H9 (cell line): ENCODE measurements at regions not wholly inside any gene's neighbourhood (a gene's known extent, or its start where the extent isn't known, plus 50 kb on each side); places are given as distances from the start of the nearest gene placed in this dataset.

Experiments
- DNase-seq: peaks from one replicate; pipeline ENCODE4 v3.0.0-alpha.2; 2017
- H2AFZ ChIP-seq: one replicate; pipeline ENCODE4 v1.6.1; 2013; ENCODE audit warnings: mild to moderate bottlenecking, low read length, control low read depth, moderate library complexity
- H2AK5ac ChIP-seq: 2 replicates; pipeline ENCODE4 v1.6.1; 2013; ENCODE audit warnings: low read length, control low read depth, mixed read lengths; ENCODE audit not compliant: insufficient read length
- H2BK120ac ChIP-seq: one replicate; pipeline ENCODE4 v1.6.1; 2013; ENCODE audit warnings: low read depth, mild to moderate bottlenecking, low read length, control low read depth, inconsistent platforms; ENCODE audit not compliant: poor library complexity, severe bottlenecking
- H2BK12ac ChIP-seq: 2 replicates; pipeline ENCODE4 v1.6.1; 2013; ENCODE audit warnings: low read length, control low read depth, mixed read lengths, low read depth; ENCODE audit not compliant: insufficient read length
- H2BK15ac ChIP-seq: 2 replicates; pipeline ENCODE4 v1.6.1; 2013; ENCODE audit warnings: low read depth, low read length, control low read depth
- H2BK20ac ChIP-seq: one replicate; pipeline ENCODE4 v1.6.1; 2013; ENCODE audit warnings: low read depth, mild to moderate bottlenecking, low read length, control low read depth, inconsistent platforms; ENCODE audit not compliant: poor library complexity, severe bottlenecking
- H2BK5ac ChIP-seq: 2 replicates; pipeline ENCODE4 v1.6.1; 2013; ENCODE audit warnings: low read length, control low read depth, mixed read lengths; ENCODE audit not compliant: insufficient read length
- H3K14ac ChIP-seq: 2 replicates; pipeline ENCODE4 v1.6.1; 2013; ENCODE audit warnings: low read length, control low read depth; ENCODE audit not compliant: insufficient read depth
- H3K18ac ChIP-seq: 2 replicates; pipeline ENCODE4 v1.6.1; 2013; ENCODE audit warnings: low read depth, mild to moderate bottlenecking, mixed read lengths, low read length, control low read depth; ENCODE audit not compliant: insufficient read length
- H3K23ac ChIP-seq: 2 replicates; pipeline ENCODE4 v1.6.1; 2013; ENCODE audit warnings: low read length, control low read depth, mixed read lengths, low read depth; ENCODE audit not compliant: insufficient read length
- H3K23me2 ChIP-seq: 2 replicates; pipeline ENCODE4 v1.6.1; 2013; ENCODE audit warnings: low read depth, mild to moderate bottlenecking, mixed read lengths, low read length, control low read depth; ENCODE audit not compliant: insufficient read length, poor library complexity, severe bottlenecking
- H3K27ac ChIP-seq: 2 replicates; pipeline ENCODE4 v1.5.1; 2013; ENCODE audit warnings: low read length, control low read depth, mixed read lengths, low read depth; ENCODE audit not compliant: insufficient read length
- H3K27me3 ChIP-seq: 2 replicates; pipeline ENCODE4 v1.6.1; 2013; ENCODE audit warnings: low read length, control low read depth, inconsistent platforms; ENCODE audit not compliant: insufficient read depth
- H3K4ac ChIP-seq: 2 replicates; pipeline ENCODE4 v1.6.1; 2013; ENCODE audit warnings: low read depth, mild to moderate bottlenecking, control low read depth, inconsistent platforms, low read length, moderate library complexity
- H3K4me1 ChIP-seq: 2 replicates; pipeline ENCODE4 v1.6.1; 2013; ENCODE audit warnings: low read length, control low read depth, inconsistent platforms; ENCODE audit not compliant: insufficient read depth
- H3K4me2 ChIP-seq: 2 replicates; pipeline ENCODE4 v1.6.1; 2013; ENCODE audit warnings: low read length, control low read depth, mixed read lengths; ENCODE audit not compliant: insufficient read length, insufficient read depth
- H3K56ac ChIP-seq: 2 replicates; pipeline ENCODE4 v1.6.1; 2013; ENCODE audit warnings: low read depth, mild to moderate bottlenecking, mixed read lengths, low read length, control low read depth; ENCODE audit not compliant: insufficient read length
- H3K79me1 ChIP-seq: 2 replicates; pipeline ENCODE4 v1.6.1; 2013; ENCODE audit warnings: low read depth, mild to moderate bottlenecking, moderate library complexity, low read length, control low read depth, inconsistent platforms; ENCODE audit not compliant: insufficient read depth, poor library complexity, severe bottlenecking
- H3K79me2 ChIP-seq: 2 replicates; pipeline ENCODE4 v1.6.1; 2013; ENCODE audit warnings: low read length, control low read depth, inconsistent platforms; ENCODE audit not compliant: insufficient read depth
- H3K9ac ChIP-seq: 2 replicates; pipeline ENCODE4 v1.6.1; 2013; ENCODE audit warnings: low read length, control low read depth, mixed read lengths; ENCODE audit not compliant: insufficient read length; ENCODE audit errors: extremely low read depth
- H3K9me3 ChIP-seq: one replicate; pipeline ENCODE4 v1.6.1; 2013; ENCODE audit warnings: low read depth, low read length, inconsistent platforms; ENCODE audit not compliant: control insufficient read depth
- H3T11ph ChIP-seq: one replicate; pipeline ENCODE4 v1.6.1; 2013; ENCODE audit warnings: mild to moderate bottlenecking, low read length, control low read depth, inconsistent platforms
- H4K20me1 ChIP-seq: one replicate; pipeline ENCODE4 v1.6.1; 2013; ENCODE audit not compliant: control insufficient read depth, insufficient read length, insufficient read depth
- H4K5ac ChIP-seq: 2 replicates; pipeline ENCODE4 v1.6.1; 2013; ENCODE audit warnings: low read depth, mild to moderate bottlenecking, mixed read lengths, low read length, control low read depth; ENCODE audit not compliant: insufficient read length
- H4K8ac ChIP-seq: replicated peaks from 2 replicates; pipeline ENCODE4 v1.6.1; 2013; ENCODE audit warnings: low read length, control low read depth, mixed read lengths, low read depth; ENCODE audit not compliant: insufficient read length
- H4K91ac ChIP-seq: 2 replicates; pipeline ENCODE4 v1.6.1; 2013; ENCODE audit warnings: low read depth, mild to moderate bottlenecking, moderate library complexity, mixed read lengths, low read length, control low read depth; ENCODE audit not compliant: insufficient read length
- H3K27ac Mint-ChIP-seq, 3 experiments: 2 replicates in 2 of 3; 3 replicates in 1 of 3; pipeline ENCODE4 v1.8.0; 2020 to 2021; ENCODE audit warnings: mixed read lengths in 3 of 3, mild to moderate bottlenecking in 1 of 3, moderate library complexity in 1 of 3
- H3K27me3 Mint-ChIP-seq: 2 replicates; pipeline ENCODE4 v1.8.0; 2021; ENCODE audit warnings: low read depth, mild to moderate bottlenecking, moderate library complexity, mixed read lengths
- H3K36me3 Mint-ChIP-seq, 3 experiments: 2 replicates in 2 of 3; 3 replicates in 1 of 3; pipeline ENCODE4 v1.8.0; 2020 to 2021; ENCODE audit warnings: low read depth in 3 of 3, mixed read lengths in 3 of 3; ENCODE audit not compliant: insufficient read depth in 1 of 3
- H3K4me1 Mint-ChIP-seq, 2 experiments: 2 replicates each; pipeline ENCODE4 v1.8.0; 2020; ENCODE audit warnings: mixed read lengths in 2 of 2
- H3K4me3 Mint-ChIP-seq, 2 experiments: 2 replicates in 1 of 2; 3 replicates in 1 of 2; pipeline ENCODE4 v1.8.0; 2020 to 2021; ENCODE audit warnings: mild to moderate bottlenecking in 2 of 2, mixed read lengths in 2 of 2, moderate library complexity in 1 of 2
- H3K9me3 Mint-ChIP-seq, 2 experiments: 2 replicates in 1 of 2; 3 replicates in 1 of 2; pipeline ENCODE4 v1.8.0; 2020; ENCODE audit warnings: mild to moderate bottlenecking in 2 of 2, mixed read lengths in 2 of 2, moderate library complexity in 1 of 2
- TF ChIP-seq, protein P1 (sequence below): fragments of 200-600 bp; sonication (generic); conservative IDR thresholded peaks from 3 replicates; pipeline ENCODE4 v1.8.0; 2021; ENCODE audit warnings: antibody characterized with exemption, mild to moderate bottlenecking

DNA sequence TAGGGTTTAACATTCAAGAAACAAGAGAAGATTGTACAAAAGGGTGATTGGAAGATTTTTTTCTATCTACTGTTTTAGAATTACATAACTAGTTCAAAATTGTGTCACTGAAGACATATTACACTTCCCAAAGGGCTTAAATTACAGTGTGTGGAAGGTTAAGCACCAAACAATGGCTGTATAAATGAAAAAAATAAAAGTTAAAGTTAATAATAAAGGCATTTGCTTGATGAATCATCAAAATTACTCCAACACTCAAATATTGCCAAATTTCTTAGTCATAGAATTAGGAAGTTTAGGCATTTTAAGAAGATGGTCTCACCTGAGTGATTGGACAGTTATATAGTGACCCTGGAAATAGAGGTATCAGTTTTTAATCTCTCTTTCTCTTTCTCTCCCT is 227.6 kb upstream of the CARD18 start:
- Histone ChIP-seq H2BK20ac (no peak overlapping the region), H3K14ac (no peak overlapping the region), H2AFZ (no peak overlapping the region), H2BK120ac (no peak overlapping the region), H3K79me1 (no peaks in the 10 kb centered on the region), H3K79me2 (no peaks in the 10 kb centered on the region), H3K27me3 (no peaks in the 10 kb centered on the region), H3K9ac (no peak overlapping the region), H3K23ac (no peak overlapping the region), H4K5ac (no peak overlapping the region), H3K56ac (no peak overlapping the region), H4K91ac (no peak overlapping the region), H2BK12ac (no peak overlapping the region), H3T11ph (no peak overlapping the region), H3K18ac (no peak overlapping the region), H4K20me1 (no peaks in the 10 kb centered on the region), H3K23me2 (no peaks in the 10 kb centered on the region), H3K27ac (no peak overlapping the region), H4K8ac (no peak overlapping the region), H3K4me1 (no peaks in the 10 kb centered on the region), H2BK15ac (no peak overlapping the region), H2AK5ac (no peak overlapping the region), H3K4me2 (no peak overlapping the region), H2BK5ac (no peak overlapping the region), H3K4ac (no peak overlapping the region), H3K9me3 (no peaks in the 10 kb centered on the region)
- Mint-ChIP-seq H3K9me3 (no peaks in the 10 kb centered on the region), H3K4me3 (no peak overlapping the region), H3K4me1 (peaks cover 0 to 5% of the 10 kb centered on the region in 2 experiments; a peak in 1 of 4 replicates), H3K27me3 (no peaks in the 10 kb centered on the region), H3K27ac (no peak overlapping the region), H3K36me3 (no peaks in the 10 kb centered on the region)
- DNase-seq = no peak
- TF ChIP-seq, protein P1, sequence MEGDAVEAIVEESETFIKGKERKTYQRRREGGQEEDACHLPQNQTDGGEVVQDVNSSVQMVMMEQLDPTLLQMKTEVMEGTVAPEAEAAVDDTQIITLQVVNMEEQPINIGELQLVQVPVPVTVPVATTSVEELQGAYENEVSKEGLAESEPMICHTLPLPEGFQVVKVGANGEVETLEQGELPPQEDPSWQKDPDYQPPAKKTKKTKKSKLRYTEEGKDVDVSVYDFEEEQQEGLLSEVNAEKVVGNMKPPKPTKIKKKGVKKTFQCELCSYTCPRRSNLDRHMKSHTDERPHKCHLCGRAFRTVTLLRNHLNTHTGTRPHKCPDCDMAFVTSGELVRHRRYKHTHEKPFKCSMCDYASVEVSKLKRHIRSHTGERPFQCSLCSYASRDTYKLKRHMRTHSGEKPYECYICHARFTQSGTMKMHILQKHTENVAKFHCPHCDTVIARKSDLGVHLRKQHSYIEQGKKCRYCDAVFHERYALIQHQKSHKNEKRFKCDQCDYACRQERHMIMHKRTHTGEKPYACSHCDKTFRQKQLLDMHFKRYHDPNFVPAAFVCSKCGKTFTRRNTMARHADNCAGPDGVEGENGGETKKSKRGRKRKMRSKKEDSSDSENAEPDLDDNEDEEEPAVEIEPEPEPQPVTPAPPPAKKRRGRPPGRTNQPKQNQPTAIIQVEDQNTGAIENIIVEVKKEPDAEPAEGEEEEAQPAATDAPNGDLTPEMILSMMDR = no peak
